K562 (cell line): ENCODE measurements at regions not wholly inside any gene's neighbourhood (a gene's known extent, or its start where the extent isn't known, plus 50 kb on each side); places are given as distances from the start of the nearest gene placed in this dataset.

Experiments used
- FOSL1 ChIP-seq: fragments of 200-800 bp; sonication (Bioruptor generic); conservative IDR thresholded peaks from 2 replicates; pipeline ENCODE4 v1.6.1; 2016; ENCODE audit warnings: missing genetic modification characterization, missing compliant biosample characterization
- TF ChIP-seq, protein P1 (sequence below): fragments of 250-450 bp; sonication (Bioruptor Pico); IDR thresholded peaks from 2 replicates; pipeline ENCODE4 v1.4.0; 2020; ENCODE audit warnings: mild to moderate bottlenecking
- TF ChIP-seq, protein P2 (sequence below), 2 experiments: fragments of 450-650 bp; IDR thresholded peaks; 2 replicates each; pipeline ENCODE4 v1.6.1; 2018; ENCODE audit warnings: mild to moderate bottlenecking in 2 of 2, low read depth in 1 of 2; ENCODE audit not compliant: partially characterized antibody in 2 of 2

DNA sequence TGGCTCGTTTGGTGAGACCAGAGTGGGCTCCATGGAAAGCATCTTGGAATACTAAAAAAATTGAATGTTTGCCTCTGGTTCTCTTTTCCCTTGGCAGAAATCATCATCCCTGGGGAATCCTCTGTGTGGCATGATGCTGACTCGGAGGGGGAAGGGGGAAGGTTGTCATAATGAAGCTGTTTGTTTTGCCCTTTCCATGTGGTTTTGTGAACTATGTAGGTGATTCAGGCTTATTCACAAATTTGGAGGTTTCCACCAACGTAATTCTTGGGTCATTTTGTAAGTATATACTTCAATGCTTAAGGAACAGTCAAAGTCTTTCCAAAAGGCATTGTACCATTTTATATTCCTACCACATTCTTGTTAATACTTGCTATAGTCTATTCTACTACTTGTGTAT, 754.0 kb upstream of the FAT3 start:
- TF ChIP-seq, protein P1, sequence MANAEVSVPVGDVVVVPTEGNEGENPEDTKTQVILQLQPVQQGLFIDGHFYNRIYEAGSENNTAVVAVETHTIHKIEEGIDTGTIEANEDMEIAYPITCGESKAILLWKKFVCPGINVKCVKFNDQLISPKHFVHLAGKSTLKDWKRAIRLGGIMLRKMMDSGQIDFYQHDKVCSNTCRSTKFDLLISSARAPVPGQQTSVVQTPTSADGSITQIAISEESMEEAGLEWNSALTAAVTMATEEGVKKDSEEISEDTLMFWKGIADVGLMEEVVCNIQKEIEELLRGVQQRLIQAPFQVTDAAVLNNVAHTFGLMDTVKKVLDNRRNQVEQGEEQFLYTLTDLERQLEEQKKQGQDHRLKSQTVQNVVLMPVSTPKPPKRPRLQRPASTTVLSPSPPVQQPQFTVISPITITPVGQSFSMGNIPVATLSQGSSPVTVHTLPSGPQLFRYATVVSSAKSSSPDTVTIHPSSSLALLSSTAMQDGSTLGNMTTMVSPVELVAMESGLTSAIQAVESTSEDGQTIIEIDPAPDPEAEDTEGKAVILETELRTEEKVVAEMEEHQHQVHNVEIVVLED (CRISPR knock-in tag): no peak
- TF ChIP-seq, protein P2, sequence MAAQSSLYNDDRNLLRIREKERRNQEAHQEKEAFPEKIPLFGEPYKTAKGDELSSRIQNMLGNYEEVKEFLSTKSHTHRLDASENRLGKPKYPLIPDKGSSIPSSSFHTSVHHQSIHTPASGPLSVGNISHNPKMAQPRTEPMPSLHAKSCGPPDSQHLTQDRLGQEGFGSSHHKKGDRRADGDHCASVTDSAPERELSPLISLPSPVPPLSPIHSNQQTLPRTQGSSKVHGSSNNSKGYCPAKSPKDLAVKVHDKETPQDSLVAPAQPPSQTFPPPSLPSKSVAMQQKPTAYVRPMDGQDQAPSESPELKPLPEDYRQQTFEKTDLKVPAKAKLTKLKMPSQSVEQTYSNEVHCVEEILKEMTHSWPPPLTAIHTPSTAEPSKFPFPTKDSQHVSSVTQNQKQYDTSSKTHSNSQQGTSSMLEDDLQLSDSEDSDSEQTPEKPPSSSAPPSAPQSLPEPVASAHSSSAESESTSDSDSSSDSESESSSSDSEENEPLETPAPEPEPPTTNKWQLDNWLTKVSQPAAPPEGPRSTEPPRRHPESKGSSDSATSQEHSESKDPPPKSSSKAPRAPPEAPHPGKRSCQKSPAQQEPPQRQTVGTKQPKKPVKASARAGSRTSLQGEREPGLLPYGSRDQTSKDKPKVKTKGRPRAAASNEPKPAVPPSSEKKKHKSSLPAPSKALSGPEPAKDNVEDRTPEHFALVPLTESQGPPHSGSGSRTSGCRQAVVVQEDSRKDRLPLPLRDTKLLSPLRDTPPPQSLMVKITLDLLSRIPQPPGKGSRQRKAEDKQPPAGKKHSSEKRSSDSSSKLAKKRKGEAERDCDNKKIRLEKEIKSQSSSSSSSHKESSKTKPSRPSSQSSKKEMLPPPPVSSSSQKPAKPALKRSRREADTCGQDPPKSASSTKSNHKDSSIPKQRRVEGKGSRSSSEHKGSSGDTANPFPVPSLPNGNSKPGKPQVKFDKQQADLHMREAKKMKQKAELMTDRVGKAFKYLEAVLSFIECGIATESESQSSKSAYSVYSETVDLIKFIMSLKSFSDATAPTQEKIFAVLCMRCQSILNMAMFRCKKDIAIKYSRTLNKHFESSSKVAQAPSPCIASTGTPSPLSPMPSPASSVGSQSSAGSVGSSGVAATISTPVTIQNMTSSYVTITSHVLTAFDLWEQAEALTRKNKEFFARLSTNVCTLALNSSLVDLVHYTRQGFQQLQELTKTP (IDR thresholded peaks at IDR 0.05; ENCODE audit: low read depth in 1 of 2, partially characterized antibody in 2 of 2): no peak
- no peak for TF ChIP-seq FOSL1 (tag)
